ENCODE measurements at regions not wholly inside any gene's neighbourhood (a gene's known extent, or its start where the extent isn't known, plus 50 kb on each side); places are given as distances from the start of the nearest gene placed in this dataset.

DNA sequence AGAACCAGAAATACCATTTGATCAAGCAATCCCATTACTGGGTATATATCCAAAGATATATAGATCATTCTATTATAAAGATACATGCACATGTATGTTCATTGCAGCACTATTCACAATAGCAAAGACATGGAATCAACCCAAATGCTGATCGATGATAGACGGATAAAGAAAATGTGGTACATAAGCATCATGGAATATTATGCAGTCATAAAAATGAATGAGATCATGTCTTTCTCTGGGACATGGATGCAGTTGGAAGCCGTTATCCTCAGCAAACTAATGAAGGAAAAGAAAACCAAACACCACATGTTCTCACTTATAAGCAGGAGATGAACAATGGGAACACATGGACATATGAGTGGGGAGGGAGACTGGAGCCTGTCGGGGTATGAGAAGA lies 1540.9 kb upstream of the MIR17HG start:
- no peaks in the 10 kb centered on the region for H3K27me3 Mint-ChIP-seq (ENCODE audit: low read depth)
- POLR2A ChIA-PET, result no interaction called here
- H3K4me1 Mint-ChIP-seq, result no peaks in the 10 kb centered on the region
- CTCF ChIA-PET, result no interaction called here
- no peaks in the 10 kb centered on the region for H3K36me3 Mint-ChIP-seq
- no peak overlapping the region for H3K4me3 Mint-ChIP-seq
- no peak for TF ChIP-seq JAZF1 (CRISPR knock-in tag; IDR thresholded peaks at IDR 0.05)
- TF ChIP-seq ATF1 (CRISPR knock-in tag; IDR thresholded peaks at IDR 0.05), result no peak
- no peak for TF ChIP-seq GTF2I (CRISPR knock-in tag; conservative IDR thresholded peaks at IDR 0.05)
- TF ChIP-seq CDX4 (CRISPR knock-in tag; IDR thresholded peaks at IDR 0.05; ENCODE audit: borderline replicate concordance), result no peak
- TF ChIP-seq KAT7 (CRISPR knock-in tag; IDR thresholded peaks at IDR 0.05; ENCODE audit: borderline replicate concordance), result no peak
- no peak for TF ChIP-seq CREB1 (CRISPR knock-in tag; IDR thresholded peaks at IDR 0.05)
- no peak for TF ChIP-seq TP53 (CRISPR knock-in tag; IDR thresholded peaks at IDR 0.05)
- TF ChIP-seq ZNF416 (CRISPR knock-in tag; IDR thresholded peaks at IDR 0.05), result no peak
- no peak for TF ChIP-seq ZNF317 (CRISPR knock-in tag; IDR thresholded peaks at IDR 0.05; ENCODE audit: borderline replicate concordance, low read depth)
- TF ChIP-seq SP1 (CRISPR knock-in tag; conservative IDR thresholded peaks at IDR 0.05), result no peak
- H3K27ac Mint-ChIP-seq, result no peak overlapping the region
- DNase-seq (ENCODE audit: low spot score) (no peak), ATAC-seq (no peak)
- peaks cover 4% of the 10 kb centered on the region; the same call in 1 of the 2 replicates for H3K9me3 Mint-ChIP-seq

- no peak overlapping the region for H3K27ac Mint-ChIP-seq
- ATAC-seq (no peak), DNase-seq (ENCODE audit: low spot score) (no peak)
- TF ChIP-seq IRF2 (CRISPR knock-in tag; IDR thresholded peaks at IDR 0.05; ENCODE audit: borderline replicate concordance, low read depth), result no peak
- TF ChIP-seq NFATC4 (CRISPR knock-in tag; IDR thresholded peaks at IDR 0.05), result no peak
- no peak for TF ChIP-seq EMX1 (CRISPR knock-in tag; IDR thresholded peaks at IDR 0.05)
- TF ChIP-seq, protein P1, sequence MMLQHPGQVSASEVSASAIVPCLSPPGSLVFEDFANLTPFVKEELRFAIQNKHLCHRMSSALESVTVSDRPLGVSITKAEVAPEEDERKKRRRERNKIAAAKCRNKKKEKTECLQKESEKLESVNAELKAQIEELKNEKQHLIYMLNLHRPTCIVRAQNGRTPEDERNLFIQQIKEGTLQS (CRISPR knock-in tag; conservative IDR thresholded peaks at IDR 0.05), result no peak
- TF ChIP-seq ESRRA (CRISPR knock-in tag; IDR thresholded peaks at IDR 0.05; ENCODE audit: borderline replicate concordance), result no peak
- TF ChIP-seq TCF7 (CRISPR knock-in tag; IDR thresholded peaks at IDR 0.05; ENCODE audit: low read depth), result no peak
- TF ChIP-seq MAX (CRISPR knock-in tag; IDR thresholded peaks at IDR 0.05), result no peak
- no peak for TF ChIP-seq ZNF232 (CRISPR knock-in tag; IDR thresholded peaks at IDR 0.05)
- TF ChIP-seq, protein P2, sequence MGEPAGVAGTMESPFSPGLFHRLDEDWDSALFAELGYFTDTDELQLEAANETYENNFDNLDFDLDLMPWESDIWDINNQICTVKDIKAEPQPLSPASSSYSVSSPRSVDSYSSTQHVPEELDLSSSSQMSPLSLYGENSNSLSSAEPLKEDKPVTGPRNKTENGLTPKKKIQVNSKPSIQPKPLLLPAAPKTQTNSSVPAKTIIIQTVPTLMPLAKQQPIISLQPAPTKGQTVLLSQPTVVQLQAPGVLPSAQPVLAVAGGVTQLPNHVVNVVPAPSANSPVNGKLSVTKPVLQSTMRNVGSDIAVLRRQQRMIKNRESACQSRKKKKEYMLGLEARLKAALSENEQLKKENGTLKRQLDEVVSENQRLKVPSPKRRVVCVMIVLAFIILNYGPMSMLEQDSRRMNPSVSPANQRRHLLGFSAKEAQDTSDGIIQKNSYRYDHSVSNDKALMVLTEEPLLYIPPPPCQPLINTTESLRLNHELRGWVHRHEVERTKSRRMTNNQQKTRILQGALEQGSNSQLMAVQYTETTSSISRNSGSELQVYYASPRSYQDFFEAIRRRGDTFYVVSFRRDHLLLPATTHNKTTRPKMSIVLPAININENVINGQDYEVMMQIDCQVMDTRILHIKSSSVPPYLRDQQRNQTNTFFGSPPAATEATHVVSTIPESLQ (CRISPR knock-in tag; IDR thresholded peaks at IDR 0.05), result no peak
- no peaks in the 10 kb centered on the region for H3K4me1 Mint-ChIP-seq
- ChIA-PET CTCF (no interaction called here), POLR2A (no interaction called here)
- peaks cover 10% of the 10 kb centered on the region for H3K36me3 Mint-ChIP-seq
- no peaks in the 10 kb centered on the region for H3K27me3 Mint-ChIP-seq (ENCODE audit: low read depth)
- H3K9me3 Mint-ChIP-seq, result peaks cover 20% of the 10 kb centered on the region
- H3K4me3 Mint-ChIP-seq, result no peak overlapping the region
These were observed 1534.6 kb upstream of the MIR17HG start for GRCh38 chr13:89812856-89813255.

GRCh38 chr13:89816404-89816803 lies 1531.1 kb upstream of the MIR17HG start:
- ATAC-seq (no peak), DNase-seq (ENCODE audit: low spot score) (no peak)
- H3K36me3 Mint-ChIP-seq, result peaks cover 10% of the 10 kb centered on the region
- no peaks in the 10 kb centered on the region for H3K27me3 Mint-ChIP-seq (ENCODE audit: low read depth)
- ChIA-PET CTCF (no interaction called here), POLR2A (no interaction called here)
- peaks cover 33% of the 10 kb centered on the region for H3K9me3 Mint-ChIP-seq
- H3K27ac Mint-ChIP-seq, result no peak overlapping the region
- H3K4me1 Mint-ChIP-seq, result no peaks in the 10 kb centered on the region
- no peak overlapping the region for H3K4me3 Mint-ChIP-seq
- TF ChIP-seq ZNF425 (CRISPR knock-in tag; conservative IDR thresholded peaks at IDR 0.05) (no peak), E2F4 (CRISPR knock-in tag; IDR thresholded peaks at IDR 0.05; ENCODE audit: borderline replicate concordance, low read depth) (no peak), MXD4 (CRISPR knock-in tag; IDR thresholded peaks at IDR 0.05; ENCODE audit: borderline replicate concordance) (no peak), IRF1 (CRISPR knock-in tag; IDR thresholded peaks at IDR 0.05) (no peak), ATF2 (CRISPR knock-in tag; IDR thresholded peaks at IDR 0.05; ENCODE audit: borderline replicate concordance, low read depth) (no peak), IRF2 (CRISPR knock-in tag; IDR thresholded peaks at IDR 0.05; ENCODE audit: borderline replicate concordance, low read depth) (no peak)
